GM19351 (cell line): ENCODE measurements at regions not wholly inside any gene's neighbourhood (a gene's known extent, or its start where the extent isn't known, plus 50 kb on each side); places are given as distances from the start of the nearest gene placed in this dataset.
"Not testable (repeated sequence)": the region's sequence is repeated elsewhere in the genome, so short reads cannot be mapped to it uniquely, and the experiment has no call there.

Source experiments
- ATAC-seq: cut with Tn5 transposase; IDR thresholded peaks from one replicate; pipeline ENCODE4 v1.9.1; 2021; ENCODE audit warnings: mild to moderate bottlenecking, moderate library complexity; ENCODE audit not compliant: unreplicated experiment

GRCh38 chr15:59904450-59905135, 99.5 kb upstream of the FOXB1 start:
- no peak for ATAC-seq

- no peak for ATAC-seq
These were observed 107.4 kb upstream of the FOXB1 start for GRCh38 chr15:59896663-59897074.

GRCh38 chr15:59894835-59895234, 109.3 kb upstream of the FOXB1 start:
- ATAC-seq, result no peak

- no peak for ATAC-seq
These were observed 111.1 kb upstream of the FOXB1 start for GRCh38 chr15:59892985-59893384.

GRCh38 chr15:59887870-59888269, 116.2 kb upstream of the FOXB1 start:
- not testable (repeated sequence) for ATAC-seq

- no peak for ATAC-seq
These were observed 116.9 kb upstream of the FOXB1 start for GRCh38 chr15:59887211-59887610.

- ATAC-seq, result no peak
These were observed 117.7 kb upstream of the FOXB1 start for GRCh38 chr15:59886441-59886840.

GRCh38 chr15:59885832-59886231, 118.3 kb upstream of the FOXB1 start:
- no peak for ATAC-seq

- no peak for ATAC-seq
These were observed 124.4 kb upstream of the FOXB1 start for GRCh38 chr15:59879506-59880265.

- ATAC-seq, result no peak
These were observed 128.0 kb upstream of the FOXB1 start for GRCh38 chr15:59876140-59876539.

GRCh38 chr15:59873644-59874272, 130.4 kb upstream of the FOXB1 start:
- no peak for ATAC-seq

- ATAC-seq, result no peak
These were observed 136.8 kb upstream of the FOXB1 start for GRCh38 chr15:59867086-59867855.

- ATAC-seq, result no peak
These were observed 137.5 kb upstream of the FOXB1 start for GRCh38 chr15:59866642-59867041.

GRCh38 chr15:59862191-59863155, 141.6 kb upstream of the FOXB1 start:
- no peak for ATAC-seq

GRCh38 chr15:59847968-59848367, 156.1 kb upstream of the FOXB1 start:
- no peak for ATAC-seq

GRCh38 chr15:59845942-59846499, 156.9 kb upstream of the BNIP2 start:
- ATAC-seq, result no peak

GRCh38 chr15:59843609-59844008, 154.5 kb upstream of the BNIP2 start:
- no peak for ATAC-seq

GRCh38 chr15:59841036-59841435, 151.9 kb upstream of the BNIP2 start:
- no peak for ATAC-seq

- no peak for ATAC-seq
These were observed 150.8 kb upstream of the BNIP2 start for GRCh38 chr15:59839906-59840305.

- no peak for ATAC-seq
These were observed 149.8 kb upstream of the BNIP2 start for GRCh38 chr15:59838900-59839299.
